Stimulated activated effector memory CD8-positive, alpha-beta T cell treated with anti-CD3 and anti-CD28 coated beads, Interleukin-12 subunit alpha, Interleukin-12 subunit beta, amount 100 ng/mL, for 72 hours (primary cell): ENCODE measurements at regions not wholly inside any gene's neighbourhood (a gene's known extent, or its start where the extent isn't known, plus 50 kb on each side); places are given as distances from the start of the nearest gene placed in this dataset.
"Not testable (repeated sequence)": the region's sequence is repeated elsewhere in the genome, so short reads cannot be mapped to it uniquely, and the experiment has no call there.

Source experiments
- ATAC-seq: fragments of 150-1000 bp; cut with Tn5 transposase; 2 replicates; pipeline ENCODE4 v1.10.0; 2021
- DNase-seq, 2 donors: peaks; one replicate each; pipeline ENCODE4 v3.0.0; 2021 to 2022; ENCODE audit warnings: low spot score in 2 of 2
- H3K27ac Mint-ChIP-seq: one replicate; pipeline ENCODE4 v1.8.0; 2022; ENCODE audit warnings: mild to moderate bottlenecking, mixed read lengths
- H3K36me3 Mint-ChIP-seq: one replicate; pipeline ENCODE4 v1.8.0; 2022; ENCODE audit warnings: mild to moderate bottlenecking, mixed read lengths
- H3K4me1 Mint-ChIP-seq: one replicate; pipeline ENCODE4 v1.8.0; 2022; ENCODE audit warnings: mixed read lengths
- H3K4me3 Mint-ChIP-seq: one replicate; pipeline ENCODE4 v1.8.0; 2022; ENCODE audit warnings: mild to moderate bottlenecking, mixed read lengths
- H3K9me3 Mint-ChIP-seq: one replicate; pipeline ENCODE4 v1.8.0; 2022; ENCODE audit warnings: mixed read lengths

DNA sequence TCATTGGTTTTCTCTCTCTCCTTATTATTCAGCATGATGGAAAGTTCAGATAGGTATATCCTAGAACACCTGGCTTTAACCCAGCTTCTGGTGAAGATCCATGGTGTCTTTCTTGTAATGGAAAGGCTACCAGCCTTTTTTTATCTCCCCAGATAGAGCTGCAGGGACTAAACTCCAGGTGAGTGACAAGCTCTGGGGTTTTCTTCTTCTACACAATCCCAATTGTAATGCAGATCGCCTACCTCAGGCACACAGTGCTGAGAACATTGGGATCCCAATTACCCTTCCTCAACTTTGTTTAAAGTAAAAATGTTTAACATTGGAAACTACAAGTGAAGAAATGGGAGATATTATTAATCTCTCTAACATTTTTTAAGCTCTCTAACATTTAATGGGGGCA is 1851.7 kb downstream of the PCDH9 start:
- Mint-ChIP-seq H3K9me3 (peaks cover 11% of the 10 kb centered on the region), H3K27ac (no peak overlapping the region), H3K36me3 (no peaks in the 10 kb centered on the region), H3K4me3 (no peak overlapping the region), H3K4me1 (no peaks in the 10 kb centered on the region)
- ATAC-seq: no peak
- no peak for DNase-seq

DNA sequence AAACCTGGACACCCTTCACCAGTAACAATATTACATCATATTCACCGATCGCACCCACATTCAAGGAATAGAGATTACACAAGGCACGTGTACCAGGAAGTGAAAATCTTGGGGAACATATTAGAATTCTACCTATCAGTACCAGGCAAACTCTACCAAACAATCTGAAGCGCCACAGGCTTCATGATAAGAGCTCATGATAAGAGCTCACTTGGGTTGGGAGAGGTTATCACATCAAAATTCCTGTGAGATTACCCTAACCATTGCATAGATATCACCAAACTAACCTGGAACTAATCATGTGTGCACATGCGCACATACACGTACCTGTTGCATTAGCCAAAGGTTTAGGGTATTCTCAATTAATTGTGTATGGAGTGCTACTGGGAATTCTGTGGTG is 1861.3 kb downstream of the PCDH9 start:
- Mint-ChIP-seq H3K9me3 (peaks cover 18% of the 10 kb centered on the region), H3K4me3 (no peak overlapping the region), H3K27ac (no peak overlapping the region), H3K36me3 (no peaks in the 10 kb centered on the region), H3K4me1 (no peaks in the 10 kb centered on the region)
- DNase-seq (no peak), ATAC-seq (no peak)

DNA sequence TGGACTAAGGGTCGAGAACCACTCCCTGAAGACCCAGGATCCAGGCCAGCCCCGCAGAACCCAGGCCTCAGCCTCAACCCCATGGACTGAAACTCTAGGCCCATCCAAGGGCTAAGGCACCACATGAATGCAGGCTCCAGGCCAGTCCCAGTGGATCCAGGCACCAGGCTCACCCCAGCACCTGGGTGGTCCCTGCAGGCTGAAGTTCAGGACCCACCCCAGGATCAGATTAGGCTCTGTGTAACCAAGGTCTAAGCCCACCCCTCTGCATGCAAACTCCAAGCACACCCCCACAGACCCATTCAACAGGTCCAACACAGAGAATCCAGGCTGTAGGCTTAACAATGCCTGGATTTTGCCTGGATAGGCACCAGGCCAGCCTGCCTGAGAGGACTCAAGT is 1876.2 kb downstream of the PCDH9 start:
- H3K36me3 Mint-ChIP-seq: no peaks in the 10 kb centered on the region

DNA sequence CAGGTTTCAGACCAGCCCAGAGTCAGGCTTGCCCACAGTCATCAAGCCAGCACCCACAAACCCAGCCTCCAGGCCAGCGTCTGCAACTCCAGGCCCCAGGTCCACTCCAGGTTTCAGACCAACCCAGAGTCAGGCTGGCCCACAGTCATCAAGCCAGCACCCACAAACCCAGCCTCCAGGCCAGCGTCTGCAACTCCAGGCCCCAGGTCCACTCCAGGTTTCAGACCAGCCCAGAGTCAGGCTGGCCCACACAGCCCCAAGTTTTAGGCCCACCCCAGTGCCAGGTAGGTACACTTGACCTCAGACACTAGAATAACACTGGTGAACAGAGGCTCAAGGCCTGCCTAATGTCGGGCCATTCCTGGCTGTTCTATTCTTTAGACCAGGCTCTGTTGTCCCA is 1877.0 kb downstream of the PCDH9 start:
- not testable (repeated sequence) for ATAC-seq, H3K27ac Mint-ChIP-seq, H3K9me3 Mint-ChIP-seq, H3K4me3 Mint-ChIP-seq, DNase-seq, H3K4me1 Mint-ChIP-seq, H3K36me3 Mint-ChIP-seq

More for the DNA sequence above, 1876.2 kb downstream of the PCDH9 start:
- DNase-seq: no peak
- Mint-ChIP-seq H3K27ac (no peak overlapping the region), H3K4me3 (no peak overlapping the region), H3K4me1 (no peaks in the 10 kb centered on the region), H3K9me3 (peaks cover 12% of the 10 kb centered on the region)
- ATAC-seq: peak; percentile 21

DNA sequence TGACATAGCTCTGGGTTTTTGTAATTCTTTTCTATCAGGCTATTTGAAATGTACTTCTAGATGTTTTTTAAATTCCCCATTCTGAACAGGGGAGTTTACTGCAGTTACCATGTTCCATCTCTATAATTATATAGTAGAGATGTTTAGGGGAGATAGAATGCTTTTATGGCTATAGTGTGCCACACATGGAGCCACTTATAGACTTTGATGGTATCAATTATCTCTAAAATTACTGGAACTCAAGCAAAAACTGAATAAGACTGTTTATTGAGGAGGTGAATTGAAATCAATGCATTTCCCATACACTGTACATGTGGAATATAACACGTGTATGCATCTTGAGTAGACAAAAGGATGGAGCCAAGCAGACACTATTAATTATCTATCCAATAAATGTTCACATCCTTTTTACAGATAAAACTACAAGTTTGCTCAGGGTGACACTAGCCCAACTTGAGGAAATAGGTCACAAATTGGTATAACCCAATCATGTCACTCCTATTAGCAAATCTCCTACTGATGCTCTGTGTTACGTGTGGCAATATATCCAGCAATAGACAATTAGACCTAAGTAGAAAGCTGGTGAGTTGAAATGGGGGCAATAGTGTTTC is 1882.6 kb downstream of the PCDH9 start:
- peaks cover 5% of the 10 kb centered on the region for H3K9me3 Mint-ChIP-seq
- H3K27ac Mint-ChIP-seq: no peak overlapping the region
- H3K4me1 Mint-ChIP-seq: no peaks in the 10 kb centered on the region
- DNase-seq (no peak), ATAC-seq (no peak)
- H3K4me3 Mint-ChIP-seq: no peak overlapping the region
- H3K36me3 Mint-ChIP-seq: no peaks in the 10 kb centered on the region

DNA sequence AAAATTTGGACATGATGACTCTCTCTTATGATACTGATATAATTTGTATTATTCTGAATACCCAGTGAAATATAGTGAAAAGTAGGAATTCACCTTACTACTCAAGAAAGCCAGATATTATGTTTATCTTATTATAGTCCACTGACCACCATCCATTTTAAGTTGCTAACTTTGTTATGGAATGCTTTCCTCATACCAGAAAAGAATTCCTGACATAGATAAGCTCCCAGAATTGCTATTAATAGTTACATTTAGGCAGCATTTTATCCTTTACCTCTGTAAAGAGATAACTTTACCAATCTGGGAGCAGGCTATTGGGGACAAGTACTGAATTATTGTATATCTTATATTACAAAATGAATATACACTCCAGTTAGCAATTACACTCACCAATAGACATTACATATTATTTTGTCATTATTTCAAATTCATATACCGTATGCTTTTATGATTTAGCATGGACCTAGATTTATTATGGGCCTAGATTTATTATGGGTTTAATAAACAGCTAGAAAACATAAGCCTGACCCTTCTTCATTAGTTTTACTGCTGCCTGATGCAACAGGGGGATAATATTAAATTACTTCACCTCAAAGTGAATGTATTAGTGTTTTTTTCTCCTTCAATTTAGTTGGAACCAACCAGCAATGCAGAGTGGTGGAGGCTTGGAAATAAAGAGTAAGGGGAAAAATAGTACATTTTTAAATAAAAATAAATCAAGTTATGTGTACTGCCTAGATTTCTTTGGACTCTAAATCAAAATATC is 1886.1 kb downstream of the PCDH9 start:
- ATAC-seq: no peak
- DNase-seq: no peak
- peaks cover 2% of the 10 kb centered on the region for H3K9me3 Mint-ChIP-seq
- no peak overlapping the region for H3K4me3 Mint-ChIP-seq
- H3K4me1 Mint-ChIP-seq: no peaks in the 10 kb centered on the region
- H3K27ac Mint-ChIP-seq: no peak overlapping the region
- no peaks in the 10 kb centered on the region for H3K36me3 Mint-ChIP-seq

DNA sequence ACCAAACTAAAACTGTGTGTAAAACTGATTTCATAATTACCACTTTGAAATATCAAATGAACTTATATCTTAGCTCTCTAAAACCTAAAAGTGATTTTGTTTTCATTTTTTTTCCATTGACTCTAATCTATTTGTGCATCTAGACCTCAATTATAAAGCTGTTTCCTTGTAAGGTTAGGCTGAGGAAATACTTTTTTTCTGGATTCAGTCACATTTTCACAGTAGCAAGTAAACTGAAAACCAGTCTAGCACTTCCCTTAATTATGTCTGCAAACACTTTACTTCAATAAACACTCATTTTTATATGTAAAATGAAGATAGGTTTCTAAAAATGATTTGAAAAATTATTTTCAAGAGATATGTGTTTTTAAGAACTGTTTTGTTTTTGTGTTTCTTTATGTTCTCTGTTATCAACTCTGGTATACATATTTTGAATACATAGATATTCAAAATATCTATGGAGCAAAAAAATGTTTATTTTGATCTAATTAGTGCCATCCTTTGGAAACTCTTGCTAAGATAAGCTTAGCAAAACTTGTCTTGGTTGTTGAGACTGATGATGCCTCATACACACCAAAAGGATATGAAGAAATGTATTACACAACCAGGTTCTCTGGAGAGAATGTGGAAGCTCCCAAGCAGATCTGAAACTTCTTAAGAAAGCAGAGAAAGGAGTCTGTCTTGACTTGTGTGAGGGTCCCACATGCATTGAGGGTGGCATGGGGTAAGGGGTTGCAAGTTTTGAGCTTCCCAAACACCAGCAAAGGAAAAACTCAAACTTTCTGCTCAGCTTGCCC is 1887.4 kb downstream of the PCDH9 start:
- ATAC-seq (no peak), DNase-seq (no peak)
- peaks cover 2% of the 10 kb centered on the region for H3K9me3 Mint-ChIP-seq
- no peak overlapping the region for H3K4me3 Mint-ChIP-seq
- no peaks in the 10 kb centered on the region for H3K36me3 Mint-ChIP-seq
- no peaks in the 10 kb centered on the region for H3K4me1 Mint-ChIP-seq
- no peak overlapping the region for H3K27ac Mint-ChIP-seq

DNA sequence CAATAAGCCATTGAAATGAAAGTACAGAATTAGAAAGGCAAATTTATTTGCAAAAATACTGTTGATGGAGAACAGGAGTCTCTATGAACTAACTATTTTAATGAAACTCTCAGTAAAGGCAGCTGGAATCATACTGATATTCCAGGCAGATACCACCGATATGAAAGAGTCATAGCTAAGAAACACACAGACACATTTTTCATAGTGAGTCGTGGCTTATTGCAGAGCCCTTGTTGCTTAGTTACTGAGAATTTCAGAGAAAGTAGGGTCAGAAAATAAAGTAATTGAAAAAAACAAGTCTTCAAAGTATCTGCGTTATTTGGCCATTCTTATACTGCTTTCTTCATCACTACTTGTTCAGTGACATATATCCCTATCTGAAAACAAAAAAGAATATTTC is 1890.9 kb downstream of the PCDH9 start:
- ATAC-seq: no peak
- Mint-ChIP-seq H3K36me3 (no peaks in the 10 kb centered on the region), H3K27ac (no peak overlapping the region), H3K4me1 (no peaks in the 10 kb centered on the region), H3K4me3 (no peak overlapping the region), H3K9me3 (peaks cover 5% of the 10 kb centered on the region)
- no peak for DNase-seq

DNA sequence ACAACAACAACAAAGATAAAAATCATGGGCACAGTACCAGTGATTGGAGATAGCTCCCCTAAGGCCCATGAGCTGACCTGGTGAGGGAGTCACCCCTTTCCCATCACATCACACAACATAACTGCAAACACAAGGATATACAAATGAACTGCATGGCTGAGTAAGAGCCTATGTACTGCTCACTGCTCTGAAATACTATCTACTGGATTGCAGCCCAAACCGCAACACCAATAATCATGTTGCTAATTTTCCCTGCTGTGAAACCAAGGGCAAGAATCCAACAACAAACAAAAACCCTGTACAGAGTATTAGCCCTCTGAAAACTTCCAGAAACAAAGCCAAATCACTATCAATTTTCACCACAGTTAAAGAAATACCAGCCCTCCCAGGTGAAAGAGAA is 1893.2 kb downstream of the PCDH9 start:
- no peak overlapping the region for H3K27ac Mint-ChIP-seq
- no peaks in the 10 kb centered on the region for H3K36me3 Mint-ChIP-seq
- peaks cover 9% of the 10 kb centered on the region for H3K9me3 Mint-ChIP-seq
- ATAC-seq (no peak), DNase-seq (no peak)
- no peaks in the 10 kb centered on the region for H3K4me1 Mint-ChIP-seq
- H3K4me3 Mint-ChIP-seq: no peak overlapping the region

DNA sequence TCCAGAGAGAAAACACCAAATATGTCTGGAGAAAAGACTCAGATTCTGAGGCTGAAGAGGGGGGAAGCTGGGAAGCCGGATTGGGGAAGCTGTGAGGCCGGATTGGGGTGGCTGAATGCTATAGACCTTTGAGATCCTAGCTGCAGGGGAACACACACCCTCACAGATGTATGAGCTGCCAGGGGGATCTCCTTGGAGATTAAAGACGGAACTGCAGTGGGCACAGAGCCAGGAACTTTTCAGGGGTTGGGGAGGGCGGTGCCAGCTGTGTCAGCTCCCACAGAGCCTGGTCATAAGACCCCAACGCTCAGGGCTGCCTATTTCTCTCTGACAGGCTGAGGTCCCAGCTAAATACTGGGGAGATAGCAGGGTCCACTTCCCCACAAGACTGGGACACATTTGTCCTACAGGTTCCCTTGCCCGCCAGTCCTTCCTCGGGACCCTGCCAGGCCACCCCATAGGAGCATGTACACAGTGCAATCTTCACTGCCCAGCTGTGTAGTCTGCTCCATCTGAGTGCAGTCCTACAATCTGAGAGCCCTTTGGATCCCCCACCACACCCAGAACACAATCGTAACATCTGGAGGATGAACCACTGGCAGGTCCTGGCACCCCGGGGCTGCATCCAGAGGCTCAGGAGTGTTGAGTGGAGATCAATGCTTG is 1893.9 kb downstream of the PCDH9 start:
- H3K4me3 Mint-ChIP-seq: no peak overlapping the region
- no peak overlapping the region for H3K27ac Mint-ChIP-seq
- DNase-seq (no peak), ATAC-seq (no peak)
- H3K9me3 Mint-ChIP-seq: peaks cover 9% of the 10 kb centered on the region
- H3K36me3 Mint-ChIP-seq: no peaks in the 10 kb centered on the region
- no peaks in the 10 kb centered on the region for H3K4me1 Mint-ChIP-seq

DNA sequence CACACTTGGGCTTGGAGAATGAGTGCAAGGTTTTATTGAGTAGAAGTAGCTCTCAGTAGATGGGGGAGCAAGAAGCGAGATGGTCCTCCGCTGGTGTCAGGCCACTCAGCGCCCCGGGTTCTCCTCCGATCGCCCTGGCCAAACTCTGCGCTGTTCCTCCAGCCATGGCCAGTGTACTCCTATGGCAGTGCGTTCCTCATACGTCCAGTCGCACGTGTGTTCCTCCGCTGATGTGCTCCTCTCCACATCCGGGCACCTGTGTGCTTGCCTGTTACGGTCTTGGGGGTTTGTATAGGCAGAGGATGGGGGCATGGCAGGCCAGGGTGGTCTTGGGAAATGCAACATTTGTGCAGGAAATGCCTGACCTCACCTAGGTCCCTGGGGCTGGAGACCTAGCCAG is 1899.4 kb downstream of the PCDH9 start:
- ATAC-seq (no peak), DNase-seq (no peak)
- H3K36me3 Mint-ChIP-seq: no peaks in the 10 kb centered on the region
- no peak overlapping the region for H3K27ac Mint-ChIP-seq
- no peaks in the 10 kb centered on the region for H3K4me1 Mint-ChIP-seq
- no peak overlapping the region for H3K4me3 Mint-ChIP-seq
- H3K9me3 Mint-ChIP-seq: peaks cover 6% of the 10 kb centered on the region

DNA sequence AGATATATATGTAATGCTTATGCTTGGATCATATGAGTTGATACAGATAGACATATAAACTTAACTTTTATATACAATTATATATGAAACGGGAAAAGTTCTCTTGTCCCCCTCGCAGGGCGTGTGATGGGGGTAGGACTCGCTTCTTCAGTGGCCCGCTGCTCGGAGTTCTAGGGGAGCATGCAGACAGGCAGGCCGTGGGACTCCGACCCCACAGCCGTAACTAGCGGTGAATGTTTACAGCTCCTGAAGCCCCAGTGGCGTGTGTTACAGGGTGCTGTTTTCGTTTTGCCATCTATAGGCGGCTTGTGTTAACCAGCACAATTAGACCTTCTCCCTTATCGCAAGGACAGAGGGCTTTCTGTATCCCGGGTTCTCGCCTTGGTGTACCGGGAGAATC is 1899.8 kb downstream of the PCDH9 start:
- Mint-ChIP-seq H3K27ac (no peak overlapping the region), H3K36me3 (no peaks in the 10 kb centered on the region), H3K9me3 (peaks cover 6% of the 10 kb centered on the region), H3K4me3 (no peak overlapping the region), H3K4me1 (no peaks in the 10 kb centered on the region)
- no peak for DNase-seq
- no peak for ATAC-seq

DNA sequence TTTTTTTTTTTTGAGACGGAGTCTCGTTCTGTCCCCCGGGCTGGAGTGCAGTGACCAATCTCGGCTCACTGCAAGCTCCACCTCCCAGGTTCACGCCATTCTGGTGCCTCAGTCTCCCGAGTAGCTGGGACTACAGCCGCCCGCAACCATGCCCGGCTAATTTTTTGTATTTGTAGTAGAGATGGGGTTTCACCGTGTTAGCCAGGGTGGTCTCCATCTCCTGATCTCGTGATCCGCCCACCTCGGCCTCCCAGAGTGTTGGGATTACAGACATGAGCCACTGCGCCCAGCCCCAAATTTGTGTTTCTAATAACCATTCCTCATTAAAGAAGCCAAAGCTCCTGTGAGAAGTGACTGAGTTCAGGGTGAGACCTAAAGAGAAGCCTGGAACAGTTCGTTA is 1906.9 kb downstream of the PCDH9 start:
- not testable (repeated sequence) for H3K4me1 Mint-ChIP-seq, H3K9me3 Mint-ChIP-seq, H3K4me3 Mint-ChIP-seq, ATAC-seq, DNase-seq, H3K36me3 Mint-ChIP-seq, H3K27ac Mint-ChIP-seq

DNA sequence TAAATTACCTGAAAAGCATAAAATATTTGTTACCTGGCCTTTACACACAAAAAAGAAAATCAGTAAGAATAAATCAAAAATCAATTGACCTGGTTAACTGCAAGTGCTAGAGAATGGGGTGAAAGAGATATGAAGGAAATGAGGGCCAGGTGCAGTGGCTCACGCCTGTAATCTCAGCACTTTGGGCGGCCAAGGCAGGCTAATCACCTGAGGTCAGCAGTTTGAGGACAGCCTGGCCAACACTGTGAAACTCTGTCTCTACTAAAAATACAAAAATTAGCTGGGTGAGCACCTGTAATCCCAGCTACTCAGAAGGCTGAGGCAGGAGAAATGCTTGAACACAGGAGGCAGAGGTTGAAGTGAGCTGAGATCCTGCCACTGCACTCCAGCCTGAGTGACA is 1908.7 kb downstream of the PCDH9 start:
- not testable (repeated sequence) for H3K36me3 Mint-ChIP-seq, H3K4me3 Mint-ChIP-seq, H3K27ac Mint-ChIP-seq, DNase-seq, H3K4me1 Mint-ChIP-seq, ATAC-seq, H3K9me3 Mint-ChIP-seq

DNA sequence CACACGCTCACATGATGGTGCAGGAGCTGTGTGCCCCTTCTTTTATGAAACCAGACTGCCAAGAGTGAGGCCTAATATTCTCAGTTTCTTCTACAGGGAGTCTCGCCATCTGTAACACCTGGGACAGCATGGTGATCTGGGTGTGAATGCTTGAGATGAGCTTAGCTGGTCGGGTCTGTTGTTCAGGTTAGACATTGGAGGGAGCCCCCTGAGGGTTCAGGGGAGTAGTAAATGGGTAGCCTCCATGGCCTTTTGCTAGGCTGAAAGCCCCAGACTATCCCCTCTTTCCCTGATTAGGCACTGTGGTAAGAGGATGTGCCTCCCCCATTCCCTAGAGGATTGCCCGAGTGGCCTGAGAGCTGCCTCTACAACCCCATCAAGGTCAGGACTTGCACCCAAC is 1916.1 kb downstream of the PCDH9 start:
- Mint-ChIP-seq H3K4me3 (no peak overlapping the region), H3K27ac (no peak overlapping the region), H3K36me3 (no peaks in the 10 kb centered on the region), H3K9me3 (peaks cover 17% of the 10 kb centered on the region), H3K4me1 (no peaks in the 10 kb centered on the region)
- DNase-seq (no peak), ATAC-seq (no peak)
